ENCODE measurements at regions not wholly inside any gene's neighbourhood (a gene's known extent, or its start where the extent isn't known, plus 50 kb on each side); places are given as distances from the start of the nearest gene placed in this dataset.

- no peak for TF ChIP-seq CTCF (IDR thresholded peaks at IDR 0.05)
- TF ChIP-seq POLR2A (IDR thresholded peaks at IDR 0.05): no peak
Measured at GRCh38 chr1:59017501-59018231, 233.8 kb upstream of the JUN start.

Data from uterus (tissue), 2 donors.